Hematopoietic multipotent progenitor cell treated with erythropoietin and hydrocortisone succinate and interleukin-3 and kit ligand, for 8 days (in vitro differentiated cells): ENCODE measurements at regions not wholly inside any gene's neighbourhood (a gene's known extent, or its start where the extent isn't known, plus 50 kb on each side); places are given as distances from the start of the nearest gene placed in this dataset.

Experiments
- DNase-seq: peaks from one replicate; pipeline ENCODE4 v3.0.0-alpha.2; 2015

DNA sequence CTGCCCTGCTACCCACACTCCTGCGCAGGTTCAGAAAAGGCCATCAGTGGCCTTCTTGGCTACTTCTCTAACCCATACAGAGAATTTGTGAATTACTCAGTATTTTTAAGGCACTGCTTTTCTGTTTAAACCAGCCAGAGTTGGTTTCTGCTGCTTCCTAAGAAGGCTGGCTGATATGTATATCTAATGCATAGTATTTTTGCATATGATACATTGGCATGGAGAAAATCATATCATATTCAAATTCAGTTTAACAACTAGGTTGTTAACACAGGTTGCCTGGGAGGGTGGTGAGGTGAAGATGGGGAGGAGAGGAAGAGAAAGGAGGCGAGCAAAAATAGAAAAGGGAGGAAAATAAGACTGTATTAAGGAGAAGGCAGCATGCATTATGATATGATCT lies 132.8 kb upstream of the ADPGK start:
- DNase-seq: no peak

DNA sequence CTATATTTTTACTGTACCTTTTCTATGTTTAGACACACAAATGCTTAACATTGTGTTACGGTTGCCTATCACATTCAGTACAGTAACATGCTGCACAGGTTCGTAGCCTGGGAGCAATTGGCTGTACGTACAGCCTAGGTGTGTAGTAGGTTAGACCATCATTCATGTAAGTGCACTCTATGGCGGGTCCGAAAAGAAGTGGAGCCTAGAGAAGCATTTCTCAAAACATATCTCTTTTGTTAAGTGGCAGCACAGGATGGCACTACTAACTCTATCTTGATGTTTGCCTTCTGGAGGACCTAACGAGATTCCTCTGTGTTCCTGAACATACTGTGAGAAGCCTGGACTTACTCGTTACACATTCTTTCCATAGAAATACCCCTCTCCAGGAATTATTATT lies 132.3 kb upstream of the ADPGK start:
- no peak for DNase-seq

DNA sequence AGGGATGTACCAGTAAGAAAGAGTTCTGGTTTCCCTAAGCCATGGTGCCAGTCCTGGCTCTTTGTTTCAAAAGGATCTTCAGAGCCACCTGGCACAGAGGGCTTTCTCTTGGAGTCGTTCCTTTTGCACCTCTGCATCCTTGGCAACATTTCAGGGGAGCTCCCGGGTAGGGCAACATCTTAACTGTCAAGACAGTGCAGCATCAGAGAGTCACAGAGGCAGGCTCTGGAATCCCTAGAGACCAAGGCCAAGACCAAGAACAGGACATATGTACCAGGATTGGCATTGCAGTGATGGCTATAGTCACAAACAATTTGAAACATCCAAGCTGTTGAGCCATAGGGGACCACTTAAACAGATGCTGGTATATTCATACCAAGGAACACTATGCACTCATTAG lies 129.4 kb upstream of the ADPGK start:
- DNase-seq: no peak

DNA sequence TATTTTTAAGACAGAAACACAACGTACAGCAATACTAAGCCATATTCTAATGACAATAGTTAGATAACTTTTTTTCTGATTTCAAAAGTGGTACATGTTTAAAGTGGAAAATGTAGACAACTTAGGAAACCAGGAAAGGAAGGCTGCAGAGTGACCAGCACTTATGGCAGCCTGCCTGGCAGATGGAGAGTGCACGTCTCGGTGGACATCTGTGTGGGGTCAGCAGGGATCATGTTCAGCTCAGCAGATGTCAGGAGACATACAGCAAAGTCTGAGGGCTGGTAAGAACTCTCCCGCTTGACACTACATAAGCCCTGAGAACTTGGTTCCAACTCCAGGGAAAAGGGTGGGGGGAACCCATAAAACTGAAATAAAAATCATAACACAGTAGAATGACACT lies 128.6 kb upstream of the ADPGK start:
- DNase-seq: no peak

DNA sequence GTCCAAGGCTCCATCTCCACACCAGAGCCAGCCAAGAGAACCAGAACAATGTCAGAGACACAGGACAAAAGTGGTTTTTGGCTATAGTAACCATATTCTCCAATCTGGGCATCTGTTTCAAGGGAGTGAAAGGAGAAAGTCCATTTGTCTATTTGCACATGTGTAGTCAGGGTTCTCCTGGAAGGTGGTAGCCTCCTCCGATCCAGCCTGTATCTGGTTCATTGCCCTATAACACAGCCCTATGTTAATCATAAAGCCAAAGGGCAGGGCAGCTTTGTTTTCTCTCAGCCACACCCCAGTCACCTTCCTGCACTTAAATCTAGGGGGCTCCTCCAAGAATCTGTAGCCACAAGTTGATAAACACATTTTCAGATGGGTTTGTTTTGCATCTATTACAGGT lies 128.1 kb upstream of the ADPGK start:
- DNase-seq: no peak

DNA sequence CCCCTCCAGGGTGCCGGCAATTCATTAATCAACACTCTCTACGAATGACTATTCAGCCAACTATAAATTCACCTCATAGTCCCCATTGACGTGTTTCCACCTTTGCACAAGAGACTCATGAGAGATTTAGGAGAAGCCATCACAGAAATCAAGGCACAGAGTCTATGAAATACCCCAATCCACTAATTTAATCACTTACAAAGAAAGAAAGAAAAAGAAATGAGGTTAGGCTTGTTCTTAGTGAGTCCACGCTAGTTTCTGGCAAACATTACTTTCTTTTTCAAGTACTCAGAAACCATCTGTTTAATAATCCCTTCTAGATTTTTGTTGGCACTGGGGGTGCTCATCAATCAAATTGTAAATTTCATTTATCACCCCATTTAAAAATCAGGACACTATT lies 125.2 kb upstream of the ADPGK start:
- no peak for DNase-seq

DNA sequence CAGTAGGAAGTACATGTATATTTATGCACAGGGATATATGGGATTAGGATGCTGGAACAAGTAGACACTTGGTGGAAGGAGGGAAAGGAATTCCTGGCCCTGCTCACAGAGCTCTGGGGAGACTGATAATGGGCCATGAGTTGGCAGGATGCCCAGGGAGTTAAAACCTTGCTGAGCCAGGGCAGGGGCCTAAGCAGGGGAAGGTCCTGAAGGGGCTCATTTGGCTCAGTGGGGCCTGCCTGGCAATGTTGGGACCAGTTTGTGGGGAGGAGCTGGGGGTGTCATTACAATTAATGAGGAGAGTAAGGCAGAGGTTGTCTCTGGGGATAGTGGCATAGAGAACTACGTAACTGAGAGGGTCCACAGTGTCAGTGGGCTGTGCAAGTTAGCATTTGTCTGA lies 124.2 kb upstream of the ADPGK start:
- peak; percentile 12 for DNase-seq

DNA sequence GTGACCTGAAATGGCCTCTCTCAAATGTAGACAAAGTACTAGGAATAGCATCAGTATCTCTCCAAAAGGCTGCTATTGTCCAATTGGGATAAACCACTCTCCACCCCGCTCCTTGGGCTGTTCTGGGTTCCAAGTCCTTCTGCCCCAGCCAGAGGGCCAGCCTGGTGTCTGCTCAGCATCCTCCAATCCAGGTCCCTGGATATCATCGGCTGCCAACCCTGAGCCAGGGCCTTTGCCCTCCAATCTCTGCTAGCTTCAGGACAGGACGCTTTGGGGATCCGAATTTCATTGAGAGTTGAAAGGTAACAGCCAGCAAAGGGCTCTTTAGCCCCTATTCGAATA lies 119.3 kb upstream of the ADPGK start:
- DNase-seq: no peak

GRCh38 chr15:72902245-72902918 lies 118.8 kb upstream of the ADPGK start:
- no peak for DNase-seq

DNA sequence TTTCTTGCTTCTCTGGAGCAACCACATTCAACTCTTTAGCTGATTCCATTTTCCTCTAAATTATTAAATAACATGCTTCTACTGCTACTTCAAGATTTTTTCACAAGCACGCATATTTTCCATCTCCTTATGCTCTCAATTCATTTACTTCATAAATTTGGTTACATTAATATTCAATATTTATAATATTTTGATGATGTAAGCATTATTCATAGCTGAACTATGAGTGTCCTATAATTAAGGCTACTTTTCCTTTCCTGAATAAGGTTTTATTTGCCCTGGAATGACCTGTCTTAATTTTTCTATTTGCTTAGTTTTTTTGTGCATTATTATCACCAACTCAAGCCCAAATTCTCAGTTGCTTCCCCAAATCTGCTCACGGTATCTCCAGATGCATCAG lies 109.4 kb upstream of the ADPGK start:
- DNase-seq: no peak

- no peak for DNase-seq
These were observed 106.5 kb upstream of the ADPGK start for GRCh38 chr15:72890043-72890442.

- no peak for DNase-seq
These were observed 106.0 kb upstream of the ADPGK start for GRCh38 chr15:72889545-72889944.

DNA sequence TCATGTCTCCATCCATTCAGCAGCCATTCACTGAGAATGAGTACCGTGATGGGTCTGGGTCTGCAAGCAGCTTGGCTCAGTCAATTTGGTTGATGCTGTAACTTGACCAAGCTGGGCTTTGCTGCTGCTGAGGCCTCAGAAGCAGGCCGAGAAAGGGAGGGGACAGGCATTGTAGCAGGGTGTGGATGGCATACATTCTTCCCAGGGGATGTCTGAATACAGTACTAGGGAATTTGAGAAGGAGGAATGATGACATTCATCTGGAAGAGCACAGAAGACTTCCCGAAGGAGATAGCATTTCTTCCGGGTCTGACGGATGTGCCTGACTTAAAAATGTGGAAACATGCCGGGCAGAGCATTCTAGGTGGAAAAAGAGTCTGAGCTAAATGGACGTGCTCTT lies 105.3 kb upstream of the ADPGK start:
- DNase-seq: no peak

DNA sequence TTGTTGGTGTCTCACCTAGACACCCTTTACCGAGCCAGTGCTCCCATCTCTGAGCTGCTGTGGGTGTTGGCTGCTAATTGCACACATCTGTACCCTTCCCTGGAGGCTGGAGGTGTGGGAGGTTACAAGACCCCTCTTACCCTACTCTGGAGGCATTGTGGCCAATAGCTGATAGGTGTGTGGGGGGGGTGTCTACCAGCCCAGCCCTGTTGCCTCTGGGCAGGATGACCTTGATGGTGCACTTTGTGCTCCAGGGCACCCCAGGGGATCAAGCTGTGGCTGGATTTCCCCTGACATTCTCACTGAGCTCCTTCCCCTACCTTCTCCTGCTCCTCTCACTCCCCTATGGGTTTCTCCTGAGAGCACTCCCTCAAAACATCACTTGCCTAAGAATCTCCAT lies 104.7 kb upstream of the ADPGK start:
- DNase-seq: no peak

GRCh38 chr15:72887376-72887775 lies 103.8 kb upstream of the ADPGK start:
- no peak for DNase-seq

DNA sequence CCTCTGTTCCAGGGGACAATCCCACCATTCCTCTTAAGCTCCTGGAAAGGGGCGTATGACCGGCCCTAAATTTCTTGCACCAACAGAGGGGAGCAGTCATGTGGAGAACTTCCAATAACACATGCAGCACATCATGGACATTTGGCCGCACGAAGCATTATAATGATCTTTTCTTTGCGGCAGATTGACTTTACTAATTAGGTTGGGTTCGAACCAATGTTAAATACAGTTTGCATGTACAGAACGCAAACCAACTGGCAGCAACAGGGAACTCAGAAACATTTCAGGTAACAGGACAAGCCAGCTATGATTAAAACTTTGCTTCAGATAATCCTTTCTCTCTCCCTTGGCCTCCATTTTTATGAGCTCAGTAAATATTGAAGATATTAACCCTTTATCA lies 100.8 kb upstream of the ADPGK start:
- no peak for DNase-seq

- DNase-seq: no peak
These were observed 90.0 kb upstream of the ADPGK start for GRCh38 chr15:72873379-72874233.

- no peak for DNase-seq
These were observed 88.7 kb upstream of the ADPGK start for GRCh38 chr15:72872066-72872845.

- no peak for DNase-seq
These were observed 83.5 kb upstream of the ADPGK start for GRCh38 chr15:72866866-72867616.

DNA sequence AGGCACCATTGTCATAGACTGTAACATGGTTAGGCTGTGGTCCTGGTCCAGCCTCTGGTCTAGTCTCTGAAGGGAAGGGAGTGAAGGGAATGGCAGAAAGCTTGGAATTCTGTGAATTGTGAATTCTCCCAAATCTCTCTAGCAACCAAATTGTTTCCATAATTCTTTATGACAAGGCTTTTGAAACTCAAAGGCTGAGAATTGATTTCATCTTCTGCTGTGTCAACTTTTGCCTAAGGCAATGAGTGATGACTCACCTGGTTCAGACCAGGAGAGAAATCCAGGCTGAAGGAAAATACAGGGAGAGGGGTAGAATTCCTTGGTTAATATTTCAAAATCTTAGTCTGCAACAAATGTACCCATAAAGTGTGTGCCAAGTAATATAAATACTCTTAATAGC lies 82.6 kb upstream of the ADPGK start:
- no peak for DNase-seq

DNA sequence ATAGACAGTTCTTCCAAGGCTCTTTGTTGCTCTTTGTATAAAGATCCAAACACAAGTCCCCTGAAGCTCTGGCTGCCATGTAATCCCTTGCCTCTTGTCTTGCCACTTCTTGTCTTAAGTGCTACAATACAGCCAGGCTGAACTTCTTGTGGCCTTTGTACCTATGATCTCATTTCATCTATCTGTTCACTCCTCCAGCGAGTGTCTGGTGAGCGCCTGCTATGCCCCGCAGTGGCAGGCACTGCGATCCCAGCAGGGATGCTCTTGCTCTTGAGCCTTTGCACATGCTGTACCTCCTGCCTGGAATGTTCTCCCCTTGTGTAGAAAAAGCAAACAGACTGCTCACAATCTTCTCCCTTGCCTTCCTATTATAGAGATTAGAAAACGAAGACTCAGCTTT lies 81.9 kb upstream of the ADPGK start:
- no peak for DNase-seq

DNA sequence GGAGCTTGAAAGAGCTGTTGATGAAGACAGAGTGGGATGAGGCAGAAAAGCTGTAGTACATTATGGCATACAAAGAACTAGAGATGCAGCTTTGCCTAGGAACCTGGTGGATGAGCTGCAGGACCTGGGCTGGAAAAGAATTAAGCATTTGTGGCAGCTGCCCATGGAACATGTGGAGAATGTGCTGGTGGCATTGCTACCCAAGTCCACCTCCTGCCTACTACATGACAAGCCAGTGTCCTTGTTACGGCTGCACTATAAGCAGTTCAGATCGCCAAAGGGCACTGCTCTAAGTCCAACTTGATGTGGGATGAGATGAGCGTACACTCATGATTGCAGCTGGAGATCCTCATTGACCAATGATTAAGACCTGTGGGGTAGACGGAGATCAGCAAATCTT lies 81.1 kb upstream of the ADPGK start:
- no peak for DNase-seq

DNA sequence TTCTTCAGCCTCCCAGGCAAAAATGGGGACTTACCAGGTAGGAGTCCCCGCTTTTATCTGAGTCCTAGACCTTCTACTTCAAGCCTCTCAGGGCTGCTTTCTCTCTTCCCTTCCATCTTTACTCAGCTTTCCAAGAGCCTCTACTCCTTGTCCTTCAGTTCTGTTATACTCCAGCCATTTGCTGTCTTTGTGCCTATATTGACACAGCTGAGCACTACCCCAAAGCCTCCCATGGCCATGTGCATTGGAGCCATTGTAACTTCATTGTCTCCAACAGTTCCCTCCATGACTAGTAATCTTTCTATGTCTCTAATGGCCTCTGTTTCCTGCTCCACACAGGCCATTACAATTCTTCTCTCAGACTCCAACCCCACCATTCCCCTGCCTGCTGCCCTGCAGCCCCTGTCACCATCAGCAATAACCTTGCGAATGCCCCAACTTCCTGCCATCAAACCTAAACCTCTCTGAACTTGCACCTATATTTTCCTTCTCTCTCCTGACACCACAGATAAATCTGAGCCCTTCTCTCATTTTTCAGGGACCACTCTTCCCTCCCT lies 77.9 kb upstream of the ADPGK start:
- DNase-seq: no peak
